ENCODE measurements at regions not wholly inside any gene's neighbourhood (a gene's known extent, or its start where the extent isn't known, plus 50 kb on each side); places are given as distances from the start of the nearest gene placed in this dataset.

GRCh38 chr16:85359147-85359822 is 247.0 kb upstream of the CIBAR2 start:
- TF ChIP-seq CTCF (conservative IDR thresholded peaks at IDR 0.05; ENCODE audit: low read depth, low read length) (no peak), NFE2L2 (IDR thresholded peaks at IDR 0.05; ENCODE audit: low read depth, low read length) (no peak), POLR2A (IDR thresholded peaks at IDR 0.05; ENCODE audit: low read depth, low read length) (no peak), BHLHE40 (IDR thresholded peaks at IDR 0.05; ENCODE audit: low read depth, low read length) (no peak), RAD21 (IDR thresholded peaks at IDR 0.05; ENCODE audit: low read length) (no peak), CEBPB (IDR thresholded peaks at IDR 0.05; ENCODE audit: low read depth, low read length) (no peak), RFX5 (IDR thresholded peaks at IDR 0.05; ENCODE audit: low read depth, low read length) (no peak), MXI1 (IDR thresholded peaks at IDR 0.05; ENCODE audit: borderline replicate concordance, low read depth, low read length) (no peak), RCOR1 (IDR thresholded peaks at IDR 0.05; ENCODE audit: insufficient replicate concordance, low read length) (no peak), USF2 (IDR thresholded peaks at IDR 0.05; ENCODE audit: low read depth, low read length) (no peak), CHD1 (IDR thresholded peaks at IDR 0.05; ENCODE audit: low read depth, low read length) (no peak), FOS (IDR thresholded peaks at IDR 0.05; ENCODE audit: low read depth, low read length) (0 out of 2 replicates have a peak, but pooled peaks have one; percentile 20), SMC3 (IDR thresholded peaks at IDR 0.05; ENCODE audit: low read depth, low read length) (no peak), MAFK (IDR thresholded peaks at IDR 0.05; ENCODE audit: low read depth, low read length) (no peak)

All from IMR-90 (cell line).